A673 (cell line): ENCODE measurements at regions not wholly inside any gene's neighbourhood (a gene's known extent, or its start where the extent isn't known, plus 50 kb on each side); places are given as distances from the start of the nearest gene placed in this dataset.
A peak's percentile ranks its signal among the peaks of the same experiment; 100 is the strongest.

Source experiments
- BruUV-seq: library from RNA; stranded (reverse); fragments of 400-500 nt; replicated peaks from 2 replicates; lab custom pipeline; 2021; lab: Mats Ljungman, UMichigan
- CTCF ChIA-PET: fragments of 300-600 bp; sonication (Branson Sonifier 250); formaldehyde crosslinking; loops from one replicate; lab custom pipeline; 2022; ENCODE audit warnings: antibody characterized with exemption; lab: Charles Lee
- POLR2A ChIA-PET: fragments of 300-600 bp; sonication (Branson Sonifier 250); formaldehyde crosslinking; loops from one replicate; lab custom pipeline; 2022; ENCODE audit warnings: antibody characterized with exemption; ENCODE audit not compliant: low non-redundant PET; lab: Charles Lee
- DNase-seq: peaks from one replicate; pipeline ENCODE4 v3.0.0-alpha.2; 2015; ENCODE audit warnings: low spot score
- H3K27ac ChIP-seq: fragments of 200-600 bp; sonication (generic); 2 replicates; pipeline ENCODE4 v1.5.1; 2016; ENCODE audit warnings: mixed run types, low read depth, mild to moderate bottlenecking, mixed read lengths, antibody characterized with exemption, low read length; ENCODE audit not compliant: poor library complexity, severe bottlenecking
- H3K27me3 ChIP-seq: fragments of 200-600 bp; sonication (generic); replicated peaks from 2 replicates; pipeline ENCODE4 v1.6.1; 2017; ENCODE audit warnings: mixed run types, low read depth, mild to moderate bottlenecking, mixed read lengths, antibody characterized with exemption, low read length; ENCODE audit not compliant: insufficient read depth, poor library complexity
- H3K36me3 ChIP-seq: fragments of 200-600 bp; sonication (generic); 2 replicates; pipeline ENCODE4 v1.6.1; 2016; ENCODE audit warnings: mixed run types, mild to moderate bottlenecking, mixed read lengths, antibody characterized with exemption, low read length; ENCODE audit not compliant: insufficient read depth, poor library complexity, severe bottlenecking
- H3K4me1 ChIP-seq: fragments of 200-600 bp; sonication (generic); 2 replicates; pipeline ENCODE4 v1.6.1; 2017; ENCODE audit warnings: mixed run types, mild to moderate bottlenecking, mixed read lengths, antibody characterized with exemption, low read length; ENCODE audit not compliant: insufficient read depth, poor library complexity, severe bottlenecking
- H3K4me3 ChIP-seq: fragments of 200-600 bp; sonication (generic); 2 replicates; pipeline ENCODE4 v1.5.1; 2016; ENCODE audit warnings: low read depth, mixed run types, mild to moderate bottlenecking, mixed read lengths, low read length; ENCODE audit not compliant: poor library complexity, severe bottlenecking
- H3K9me3 ChIP-seq: fragments of 200-600 bp; sonication (generic); 2 replicates; pipeline ENCODE4 v1.6.1; 2016; ENCODE audit warnings: mixed run types, low read depth, mild to moderate bottlenecking, mixed read lengths, antibody characterized with exemption, low read length; ENCODE audit not compliant: poor library complexity, severe bottlenecking
- EZH2 ChIP-seq: fragments of 200-600 bp; sonication (generic); IDR thresholded peaks from 2 replicates; pipeline ENCODE4 v1.6.1; 2017; ENCODE audit warnings: borderline replicate concordance, low read depth, mild to moderate bottlenecking, mixed read lengths, antibody characterized with exemption, low read length; ENCODE audit not compliant: poor library complexity, severe bottlenecking
- intact Hi-C: fragments of 100-400 bp; cut with micrococcal nuclease; formaldehyde crosslinking; loops from one replicate; pipeline ENCODE4 v1.10.0; 2022; ENCODE audit not compliant: unreplicated experiment
- TF ChIP-seq, protein P1 (sequence below): fragments of 300-800, 200-600 bp; sonication (generic); conservative IDR thresholded peaks from 2 replicates; pipeline ENCODE4 v1.5.1; 2017; ENCODE audit warnings: low read depth, mild to moderate bottlenecking, antibody characterized with exemption, low read length, moderate library complexity, mixed read lengths

DNA sequence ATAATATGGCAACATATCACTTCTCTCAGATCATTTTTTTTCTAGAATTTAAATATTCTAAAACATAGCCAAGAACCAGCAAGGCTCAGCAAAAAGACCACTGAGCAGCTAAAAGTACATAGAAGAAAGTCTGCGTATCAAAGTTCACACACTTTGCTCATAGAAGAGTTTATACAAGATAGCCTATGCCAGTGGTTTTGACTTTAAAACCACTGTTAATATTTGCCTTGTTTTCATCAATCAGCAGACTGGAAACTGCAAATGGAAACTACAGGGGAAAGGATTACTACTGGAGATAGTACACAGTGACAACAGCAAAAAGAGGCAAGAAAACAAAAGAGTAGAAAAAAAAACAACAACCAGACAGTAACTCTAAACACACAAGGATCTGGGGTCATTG lies 483.3 kb downstream of the ZSWIM6 start:
- Histone ChIP-seq H3K27ac (no peak overlapping the region), H3K36me3 (no peaks in the 10 kb centered on the region), H3K9me3 (no peaks in the 10 kb centered on the region), H3K4me3 (no peak overlapping the region), H3K27me3 (no peaks in the 10 kb centered on the region), H3K4me1 (peaks cover 21% of the 10 kb centered on the region)
- no peak for DNase-seq
- BruUV-seq: no TSS peak
- intact Hi-C loops: loop anchor here (5.0 to 10.0 kb wide), 2 partner anchors 133 to 651 kb away; partner anchors contain the start of gene SMIM15
- TF ChIP-seq, protein P1, sequence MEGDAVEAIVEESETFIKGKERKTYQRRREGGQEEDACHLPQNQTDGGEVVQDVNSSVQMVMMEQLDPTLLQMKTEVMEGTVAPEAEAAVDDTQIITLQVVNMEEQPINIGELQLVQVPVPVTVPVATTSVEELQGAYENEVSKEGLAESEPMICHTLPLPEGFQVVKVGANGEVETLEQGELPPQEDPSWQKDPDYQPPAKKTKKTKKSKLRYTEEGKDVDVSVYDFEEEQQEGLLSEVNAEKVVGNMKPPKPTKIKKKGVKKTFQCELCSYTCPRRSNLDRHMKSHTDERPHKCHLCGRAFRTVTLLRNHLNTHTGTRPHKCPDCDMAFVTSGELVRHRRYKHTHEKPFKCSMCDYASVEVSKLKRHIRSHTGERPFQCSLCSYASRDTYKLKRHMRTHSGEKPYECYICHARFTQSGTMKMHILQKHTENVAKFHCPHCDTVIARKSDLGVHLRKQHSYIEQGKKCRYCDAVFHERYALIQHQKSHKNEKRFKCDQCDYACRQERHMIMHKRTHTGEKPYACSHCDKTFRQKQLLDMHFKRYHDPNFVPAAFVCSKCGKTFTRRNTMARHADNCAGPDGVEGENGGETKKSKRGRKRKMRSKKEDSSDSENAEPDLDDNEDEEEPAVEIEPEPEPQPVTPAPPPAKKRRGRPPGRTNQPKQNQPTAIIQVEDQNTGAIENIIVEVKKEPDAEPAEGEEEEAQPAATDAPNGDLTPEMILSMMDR: no peak
- no peak for TF ChIP-seq EZH2
- ChIA-PET CTCF (no interaction called here), POLR2A (no interaction called here)

DNA sequence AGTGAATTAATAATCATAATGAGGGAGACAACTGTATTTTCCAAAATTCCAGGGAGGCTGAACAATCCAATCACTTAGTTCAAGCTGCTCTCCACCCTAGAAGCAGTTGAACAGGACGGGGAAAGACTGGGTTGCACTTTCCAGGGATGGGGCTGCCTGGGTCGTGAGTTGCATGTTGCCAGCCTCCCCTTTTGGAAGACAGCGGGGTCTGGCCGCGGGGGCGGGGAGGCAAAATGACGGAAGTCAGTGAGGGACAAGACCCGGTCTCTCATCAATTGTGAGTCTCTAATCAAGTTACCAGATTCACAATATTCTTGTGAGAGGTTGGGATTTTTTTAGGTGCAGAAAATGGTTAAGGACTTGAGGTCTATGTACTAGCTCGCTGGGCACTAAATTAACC lies 484.1 kb downstream of the ZSWIM6 start:
- no peak for DNase-seq
- POLR2A ChIA-PET: no interaction called here
- no peak overlapping the region for H3K4me3 ChIP-seq
- H3K9me3 ChIP-seq: no peaks in the 10 kb centered on the region
- peaks cover 29% of the 10 kb centered on the region for H3K4me1 ChIP-seq
- CTCF ChIA-PET: no interaction called here
- H3K27ac ChIP-seq: no peak overlapping the region
- no peak for TF ChIP-seq EZH2
- TF ChIP-seq, protein P1: no peak
- intact Hi-C loops: loop anchor here (5.0 to 10.0 kb wide), 2 partner anchors 134 to 651 kb away; partner anchors contain the start of gene SMIM15
- no peaks in the 10 kb centered on the region for H3K27me3 ChIP-seq
- no peaks in the 10 kb centered on the region for H3K36me3 ChIP-seq
- no TSS peak for BruUV-seq

DNA sequence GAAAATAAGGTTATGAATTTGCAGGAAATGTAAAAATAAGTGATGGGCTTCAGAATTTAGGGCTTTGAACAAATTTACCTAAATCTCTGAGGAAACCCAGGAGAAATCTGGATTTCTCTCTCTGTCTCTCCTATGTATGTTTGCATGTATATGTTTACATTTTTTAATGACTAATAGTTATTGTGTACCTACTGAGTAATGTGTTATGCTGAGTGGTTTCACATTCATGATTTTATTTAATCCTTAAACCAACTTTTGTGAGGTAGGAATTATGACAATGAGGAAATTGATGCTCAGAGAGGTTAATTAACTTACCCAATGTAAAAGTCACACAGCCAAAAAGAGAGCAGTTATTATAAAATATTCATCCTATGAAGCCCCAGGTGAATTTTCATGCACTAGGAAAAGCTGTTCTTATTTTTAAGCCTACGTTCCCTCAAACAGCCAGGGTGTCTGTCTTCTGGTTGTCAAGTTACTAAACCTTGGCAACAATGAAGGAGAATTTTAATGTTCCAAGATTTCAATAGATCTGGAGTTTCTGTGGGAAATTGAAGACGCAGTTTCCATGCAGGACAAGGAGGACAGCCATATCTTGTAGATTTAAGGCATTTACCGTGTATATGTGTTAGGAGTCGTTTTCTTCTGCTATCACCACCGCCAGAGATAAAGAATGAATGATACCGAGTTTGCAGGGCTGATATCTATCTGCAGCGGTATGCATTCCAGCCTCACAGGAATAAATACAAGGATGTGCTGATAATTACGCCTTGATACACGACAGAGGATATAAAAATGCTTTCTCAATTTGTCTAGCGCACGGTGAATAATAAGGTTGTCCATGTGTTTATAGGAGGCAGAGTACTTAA lies 484.8 kb downstream of the ZSWIM6 start:
- DNase-seq: no peak
- H3K9me3 ChIP-seq: no peaks in the 10 kb centered on the region
- H3K27me3 ChIP-seq: no peaks in the 10 kb centered on the region
- peak overlapping the region; percentile 62 for H3K27ac ChIP-seq
- intact Hi-C loops: loop anchor here (5.0 to 10.0 kb wide), 2 partner anchors 135 to 652 kb away; partner anchors contain the start of gene SMIM15
- peaks cover 33% of the 10 kb centered on the region for H3K4me1 ChIP-seq
- ChIA-PET CTCF (interaction anchor here (0.6 to 1.3 kb wide), 4 partner anchors 46 to 1118 kb away, joined by 3 to 6 read pairs (median 4); no protein-coding TSS in a partner anchor), POLR2A (no interaction called here)
- TF ChIP-seq EZH2: no peak
- TF ChIP-seq, protein P1: no peak
- no peak overlapping the region for H3K4me3 ChIP-seq
- no TSS peak for BruUV-seq
- no peaks in the 10 kb centered on the region for H3K36me3 ChIP-seq
